CD4-positive, alpha-beta T cell (primary cell): ENCODE measurements at regions not wholly inside any gene's neighbourhood (a gene's known extent, or its start where the extent isn't known, plus 50 kb on each side); places are given as distances from the start of the nearest gene placed in this dataset.

Experiments
- ATAC-seq: fragments of 200-7000 bp; cut with Tn5 transposase; one replicate; pipeline ENCODE4 v1.10.0; 2022; ENCODE audit warnings: mild to moderate bottlenecking; ENCODE audit not compliant: poor library complexity
- CTCF ChIA-PET: fragments of 350-600 bp; sonication (Branson Sonifier 250); formaldehyde crosslinking; loops from one replicate; lab custom pipeline; 2021; ENCODE audit warnings: antibody characterized with exemption, inconsistent platforms; lab: Charles Lee
- POLR2A ChIA-PET: fragments of 350-600 bp; sonication (Branson Sonifier 250); formaldehyde crosslinking; loops from one replicate; lab custom pipeline; 2021; ENCODE audit warnings: antibody characterized with exemption, inconsistent platforms; lab: Charles Lee
- DNase-seq, 14 experiments: peaks; one replicate each; pipeline ENCODE4 v3.0.0-alpha.2; 2013 to 2020; ENCODE audit warnings: mixed read lengths in 2 of 14
- H3K27ac ChIP-seq, 2 donors: one replicate each; pipeline versions ENCODE4 v1.5.1 to v1.7.0; 2013; ENCODE audit warnings: low read length in 2 of 2, low read depth in 1 of 2, mild to moderate bottlenecking in 1 of 2
- H3K27me3 ChIP-seq, 2 experiments: 1 replicate in 1 of 2; 2 replicates in 1 of 2; pipeline versions ENCODE4 v1.6.1 to v1.7.0; 2013; ENCODE audit warnings: low read length in 2 of 2, control low read depth in 1 of 2, mild to moderate bottlenecking in 1 of 2, moderate library complexity in 1 of 2; ENCODE audit not compliant: insufficient read depth in 2 of 2, control insufficient read depth in 1 of 2
- H3K36me3 ChIP-seq: one replicate; pipeline ENCODE4 v1.6.1; 2013; ENCODE audit warnings: low read length, control low read depth; ENCODE audit not compliant: insufficient read depth
- H3K4me1 ChIP-seq: one replicate; pipeline ENCODE4 v1.6.1; 2013; ENCODE audit warnings: low read length, control low read depth; ENCODE audit not compliant: insufficient read depth
- H3K4me3 ChIP-seq: one replicate; pipeline ENCODE4 v1.5.1; 2013; ENCODE audit warnings: mild to moderate bottlenecking, low read length, moderate library complexity
- H3K9me3 ChIP-seq, 2 experiments: 1 replicate in 1 of 2; 2 replicates in 1 of 2; pipeline versions ENCODE4 v1.6.1 to v1.7.0; 2013; ENCODE audit warnings: low read length in 2 of 2, mild to moderate bottlenecking in 2 of 2, control low read depth in 1 of 2, moderate library complexity in 1 of 2; ENCODE audit not compliant: control insufficient read depth in 1 of 2, insufficient read depth in 1 of 2
- H3K27ac Mint-ChIP-seq: one replicate; pipeline ENCODE4 v1.8.0; 2020; ENCODE audit warnings: mixed read lengths
- H3K27me3 Mint-ChIP-seq: one replicate; pipeline ENCODE4 v1.8.0; 2021; ENCODE audit warnings: mixed read lengths
- H3K36me3 Mint-ChIP-seq: one replicate; pipeline ENCODE4 v1.8.0; 2021; ENCODE audit warnings: low read depth, mixed read lengths
- H3K4me1 Mint-ChIP-seq: one replicate; pipeline ENCODE4 v1.8.0; 2021; ENCODE audit warnings: low read depth, mixed read lengths
- H3K4me3 Mint-ChIP-seq: one replicate; pipeline ENCODE4 v1.8.0; 2020; ENCODE audit warnings: mild to moderate bottlenecking, mixed read lengths
- H3K9me3 Mint-ChIP-seq: one replicate; pipeline ENCODE4 v1.8.0; 2020; ENCODE audit warnings: mixed read lengths
- CTCF ChIP-seq: fragments of 200-600 bp; IDR thresholded peaks from one replicate; pipeline ENCODE4 v1.8.0; 2022; ENCODE audit warnings: antibody characterized with exemption, mild to moderate bottlenecking
- intact Hi-C, 2 experiments: fragments of 100-400 bp; cut with DNase I in 1 of 2; cut with micrococcal nuclease in 1 of 2; formaldehyde crosslinking; loops; one replicate each; pipeline versions ENCODE4 v1.15.1 to v1.9.0; 2023 to 2025; cut with DNase I, micrococcal nuclease

DNA sequence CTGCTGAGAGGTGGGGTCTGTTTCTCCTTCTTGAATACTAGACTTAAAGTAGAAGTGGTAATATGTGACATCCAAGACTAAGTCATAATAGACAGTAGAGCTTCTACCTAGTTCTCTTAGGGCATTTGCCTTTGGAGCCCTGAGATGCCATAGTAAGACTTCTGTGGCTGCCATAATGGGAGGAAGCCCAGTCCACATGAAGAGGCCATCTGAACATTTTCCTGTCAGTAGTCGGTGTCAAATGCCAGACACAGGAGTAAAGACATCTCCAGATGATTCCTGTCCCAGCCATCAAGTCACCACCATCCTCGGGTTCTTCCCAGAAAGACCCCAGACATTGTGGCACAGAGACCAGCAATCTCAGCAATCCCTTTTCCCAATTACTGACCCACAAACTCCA is 58.1 kb upstream of the IRX6 start:
- Histone ChIP-seq H3K27me3 (peaks cover 3 to 4% of the 10 kb centered on the region in 2 experiments), H3K36me3 (no peaks in the 10 kb centered on the region), H3K27ac (no peak overlapping the region), H3K4me3 (no peak overlapping the region), H3K9me3 (no peaks in the 10 kb centered on the region), H3K4me1 (no peaks in the 10 kb centered on the region)
- ATAC-seq (no peak), DNase-seq (no peak)
- H3K9me3 Mint-ChIP-seq, result no peaks in the 10 kb centered on the region
- no peaks in the 10 kb centered on the region for H3K4me1 Mint-ChIP-seq
- ChIA-PET CTCF (no interaction called here), POLR2A (no interaction called here)
- no peak overlapping the region for H3K27ac Mint-ChIP-seq
- intact Hi-C loops, result no loop called here
- H3K4me3 Mint-ChIP-seq, result no peak overlapping the region
- no peaks in the 10 kb centered on the region for H3K36me3 Mint-ChIP-seq
- TF ChIP-seq CTCF, result no peak
- H3K27me3 Mint-ChIP-seq, result no peaks in the 10 kb centered on the region

DNA sequence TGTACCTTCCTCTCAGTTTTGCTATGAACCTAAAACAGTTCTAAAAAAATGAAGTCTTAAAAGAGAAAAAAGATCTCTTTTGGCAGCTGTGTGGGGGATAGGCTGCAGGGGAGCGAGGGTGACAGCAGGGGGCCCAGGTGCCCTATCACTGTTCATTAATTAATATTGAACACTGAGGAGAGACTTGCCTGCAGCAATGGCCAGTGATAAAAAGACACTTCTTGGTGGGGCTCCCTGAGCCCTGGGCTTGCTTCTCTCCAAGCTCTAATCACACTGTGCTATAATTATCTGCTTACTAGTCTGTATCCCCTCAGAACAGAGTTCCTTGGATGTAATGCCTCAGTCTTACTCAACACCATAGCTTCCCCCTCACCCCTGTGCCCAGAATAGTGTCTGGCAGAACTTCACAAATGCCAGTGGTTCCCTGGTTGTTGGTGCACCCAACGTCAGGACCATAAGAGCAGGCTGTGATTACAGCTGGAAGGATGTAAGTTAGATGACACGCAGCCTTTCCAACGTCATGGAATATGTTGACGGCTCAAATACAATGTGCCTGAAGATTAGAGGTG is 52.0 kb upstream of the IRX6 start:
- no peaks in the 10 kb centered on the region for H3K9me3 ChIP-seq
- Mint-ChIP-seq H3K27me3 (peaks cover under 1% of the 10 kb centered on the region), H3K4me3 (no peak overlapping the region), H3K27ac (no peak overlapping the region), H3K36me3 (no peaks in the 10 kb centered on the region), H3K4me1 (no peaks in the 10 kb centered on the region), H3K9me3 (no peaks in the 10 kb centered on the region)
- ChIA-PET CTCF (no interaction called here), POLR2A (no interaction called here)
- H3K27me3 ChIP-seq, result peaks cover 3% of the 10 kb centered on the region in 2 experiments
- no peak for TF ChIP-seq CTCF
- ATAC-seq, result no peak
- no peak overlapping the region for H3K4me3 ChIP-seq
- no peak overlapping the region for H3K27ac ChIP-seq
- no peak for DNase-seq
- intact Hi-C loops, result no loop called here
- no peaks in the 10 kb centered on the region for H3K4me1 ChIP-seq
- no peaks in the 10 kb centered on the region for H3K36me3 ChIP-seq

- no peak for ATAC-seq
- Mint-ChIP-seq H3K4me3 (no peak overlapping the region), H3K9me3 (no peaks in the 10 kb centered on the region), H3K36me3 (no peaks in the 10 kb centered on the region), H3K4me1 (no peaks in the 10 kb centered on the region), H3K27me3 (peaks cover 5% of the 10 kb centered on the region), H3K27ac (no peak overlapping the region)
- H3K9me3 ChIP-seq, result no peaks in the 10 kb centered on the region
- CTCF ChIA-PET, result no interaction called here
- peaks cover 3% of the 10 kb centered on the region in 2 experiments for H3K27me3 ChIP-seq
- no peak for TF ChIP-seq CTCF
- DNase-seq, result no peak
- no peak overlapping the region for H3K27ac ChIP-seq
- no peak overlapping the region for H3K4me3 ChIP-seq
- intact Hi-C loops, result no loop called here
- no peaks in the 10 kb centered on the region for H3K4me1 ChIP-seq
- H3K36me3 ChIP-seq, result no peaks in the 10 kb centered on the region
- POLR2A ChIA-PET, result no interaction called here
Measured at GRCh38 chr16:55272744-55273143, 51.3 kb upstream of the IRX6 start.
